ENCODE measurements at regions not wholly inside any gene's neighbourhood (a gene's known extent, or its start where the extent isn't known, plus 50 kb on each side); places are given as distances from the start of the nearest gene placed in this dataset.

- no peak for DNase-seq (ENCODE audit: low read depth)
Observed at GRCh38 chr18:46346896-46347630, 242.9 kb downstream of the HAUS1 start.

- no peak for DNase-seq (ENCODE audit: low read depth)
Observed at GRCh38 chr18:46350598-46351159, 246.5 kb downstream of the HAUS1 start.

GRCh38 chr18:46352520-46353250 lies 248.5 kb downstream of the HAUS1 start:
- no peak for DNase-seq (ENCODE audit: low read depth)

DNA sequence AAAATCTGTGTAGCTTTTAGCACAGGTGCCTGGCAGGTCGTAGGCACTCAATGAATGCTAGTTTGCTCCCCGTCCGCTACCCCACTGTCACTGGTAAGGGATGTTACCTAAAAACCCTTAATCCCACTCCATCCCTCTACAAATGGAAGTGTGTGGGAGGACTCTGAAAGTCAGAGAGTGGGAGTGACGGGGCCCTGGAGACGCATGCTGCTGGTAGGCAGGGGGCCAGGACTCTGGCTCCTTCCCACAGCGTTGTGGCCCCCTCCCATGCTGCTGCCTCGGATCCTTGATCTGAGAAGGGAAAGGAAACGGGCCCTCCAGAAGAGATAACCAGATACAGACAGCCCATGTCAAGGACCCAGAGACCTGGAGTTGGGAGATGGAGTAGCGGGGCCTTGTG lies 249.3 kb downstream of the HAUS1 start:
- no peak for DNase-seq (ENCODE audit: low read depth)

DNA sequence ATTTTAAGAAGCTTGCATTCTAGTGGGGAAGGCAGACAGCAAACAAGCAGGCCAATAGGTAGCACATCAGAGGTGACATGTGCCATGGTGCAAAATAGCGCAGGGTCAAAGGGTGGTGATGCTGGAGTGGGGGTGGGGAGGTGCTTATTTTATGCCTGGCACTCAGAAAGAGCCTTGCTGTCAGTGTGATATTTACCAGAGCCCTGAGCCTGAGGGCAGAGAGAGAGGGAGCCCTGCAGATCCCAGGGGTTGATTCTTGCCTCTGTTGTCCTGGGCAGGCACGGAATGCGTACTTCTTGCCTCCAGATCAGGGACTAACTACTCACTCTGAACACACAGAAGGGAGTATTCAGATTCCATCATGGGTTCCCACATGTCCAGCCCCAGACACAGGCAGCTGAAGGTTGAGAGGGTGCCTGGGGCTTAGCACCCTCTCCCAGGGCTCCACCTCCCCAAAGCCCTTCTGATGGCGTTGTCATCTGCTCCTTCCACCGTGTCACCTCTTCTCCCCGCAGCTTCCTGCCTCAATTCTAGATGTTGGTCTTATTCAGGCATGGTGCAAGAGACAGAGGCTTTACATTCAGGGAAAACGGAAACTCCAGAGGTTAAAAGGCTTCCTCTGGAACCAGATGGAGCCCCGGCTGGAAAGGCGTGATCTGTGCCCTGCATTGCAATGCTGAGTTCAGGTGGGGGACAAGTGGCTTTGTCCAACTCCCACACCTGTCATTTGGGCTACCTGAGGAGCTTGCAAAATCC lies 252.3 kb downstream of the HAUS1 start:
- DNase-seq (ENCODE audit: low read depth): no peak

DNA sequence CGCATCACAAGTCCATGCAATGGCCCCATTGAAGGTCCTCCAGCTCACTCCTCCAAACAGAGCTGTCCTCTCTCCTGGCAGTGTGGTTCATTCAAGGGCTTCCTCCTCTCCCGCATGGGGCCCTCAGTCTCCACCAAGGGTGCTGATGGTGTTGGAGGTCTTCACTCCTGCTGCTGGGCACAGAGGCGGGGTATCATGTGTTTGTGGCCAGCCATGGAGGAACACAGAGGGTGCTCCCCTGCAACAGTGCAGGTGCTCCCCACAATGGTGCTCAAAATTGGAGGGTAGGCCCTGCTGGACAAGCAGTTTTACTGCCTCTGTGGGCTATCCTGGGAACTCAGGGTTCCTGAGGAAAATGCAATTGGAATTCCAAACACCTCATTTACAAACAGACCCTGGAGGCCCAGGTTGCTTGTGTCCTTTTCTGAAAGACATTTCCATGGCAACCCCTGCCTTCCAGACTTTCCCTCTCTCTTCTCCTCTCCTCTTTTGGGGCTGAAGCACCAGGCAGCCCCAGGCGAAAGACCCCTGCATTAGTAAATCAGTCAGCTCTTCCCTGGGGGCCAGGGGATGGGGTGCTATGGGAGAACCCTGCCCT lies 256.0 kb downstream of the HAUS1 start:
- DNase-seq (ENCODE audit: low read depth): no peak

DNA sequence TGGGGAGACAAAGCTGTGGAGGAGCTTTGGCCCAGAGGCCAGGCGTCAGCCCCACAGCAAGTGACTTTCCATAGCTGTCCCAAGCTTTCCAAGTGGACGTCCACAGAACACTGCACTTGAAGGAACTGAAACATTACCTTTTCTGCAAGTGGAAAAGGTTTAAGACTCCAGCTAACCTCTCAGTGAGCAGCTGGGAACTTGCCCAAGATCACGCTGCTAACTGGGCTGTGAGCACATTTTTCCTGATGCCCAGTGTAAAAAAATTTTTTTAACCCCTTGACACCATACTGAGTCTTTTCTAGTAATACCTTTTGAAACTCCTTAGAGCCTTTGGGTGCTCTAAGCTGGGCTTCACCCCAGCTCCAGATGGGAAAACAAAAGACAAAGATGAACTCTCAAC lies 256.7 kb downstream of the HAUS1 start:
- no peak for DNase-seq (ENCODE audit: low read depth)

DNA sequence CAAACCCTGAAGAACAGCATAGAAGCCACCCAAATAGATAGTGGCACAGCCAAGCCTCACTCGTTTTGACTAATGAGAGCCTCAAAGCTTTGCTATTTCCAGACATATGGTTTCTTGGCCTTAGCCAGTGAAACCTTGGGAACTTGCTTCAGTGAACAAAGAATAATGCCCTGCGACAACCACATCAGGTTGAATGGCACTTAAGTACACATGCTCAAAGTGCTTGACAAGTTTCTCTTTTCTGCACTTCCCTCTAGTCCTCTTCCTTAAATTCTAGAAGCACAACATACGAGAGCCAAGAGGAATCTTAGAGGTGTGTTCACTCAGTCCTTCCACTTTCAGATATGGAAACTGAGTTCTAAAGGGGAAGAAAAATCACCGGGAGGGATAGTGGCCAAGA lies 258.3 kb downstream of the HAUS1 start:
- DNase-seq (ENCODE audit: low read depth): no peak

- DNase-seq (ENCODE audit: low read depth): no peak
Observed at GRCh38 chr18:46364048-46364447, 259.9 kb downstream of the HAUS1 start.

GRCh38 chr18:46366201-46366600 lies 262.0 kb downstream of the HAUS1 start:
- no peak for DNase-seq (ENCODE audit: low read depth)

DNA sequence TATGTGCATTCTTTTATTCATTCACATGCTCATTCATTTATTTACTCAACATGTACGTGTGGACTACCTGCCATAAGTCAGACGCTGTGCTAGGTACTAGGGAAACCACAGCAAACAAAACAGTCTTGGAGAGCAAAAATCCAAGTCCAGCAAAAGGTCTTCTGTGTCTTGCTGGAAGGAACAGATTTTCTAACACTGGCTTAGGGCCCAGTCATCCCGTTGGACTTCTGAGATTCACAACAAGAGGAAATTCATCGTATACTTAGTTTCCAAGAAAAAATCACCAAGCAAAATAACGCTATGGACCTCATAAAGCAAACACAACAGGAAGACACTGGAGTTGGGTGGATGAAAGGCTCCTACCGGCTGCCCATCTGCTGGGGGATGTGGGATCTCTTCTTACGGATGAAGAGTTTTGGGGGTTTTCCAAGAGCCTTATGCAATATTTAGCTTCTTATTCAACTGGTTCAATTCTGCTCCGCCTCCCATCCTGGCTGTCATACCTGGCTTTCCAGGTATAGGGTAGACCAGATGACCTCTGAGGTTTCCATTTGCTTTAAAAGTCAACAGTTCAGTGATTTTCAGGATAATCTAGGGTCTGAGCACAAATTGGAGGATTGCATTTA lies 262.7 kb downstream of the HAUS1 start:
- no peak for DNase-seq (ENCODE audit: low read depth)

- DNase-seq (ENCODE audit: low read depth): no peak
Observed at GRCh38 chr18:46369323-46369722, 265.1 kb downstream of the HAUS1 start.

DNA sequence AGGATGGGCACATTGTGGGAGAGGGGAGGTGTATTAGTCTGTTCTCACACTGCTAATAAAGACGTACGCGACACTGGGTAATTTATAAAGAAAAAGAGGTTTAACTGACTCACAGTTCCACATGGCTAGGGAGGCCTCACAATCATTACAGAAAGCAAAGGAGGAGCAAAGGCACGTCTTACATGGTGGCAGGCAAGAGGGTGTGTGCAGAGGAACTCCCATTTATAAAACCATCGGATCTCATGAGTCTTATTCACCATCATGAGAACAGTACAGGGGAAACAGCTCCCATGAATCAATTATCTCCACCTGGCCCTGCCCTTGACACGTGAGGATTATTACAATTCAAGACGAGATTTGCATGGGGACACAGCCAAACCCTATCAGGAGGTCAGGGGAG lies 266.7 kb downstream of the HAUS1 start:
- no peak for DNase-seq (ENCODE audit: low read depth)

DNA sequence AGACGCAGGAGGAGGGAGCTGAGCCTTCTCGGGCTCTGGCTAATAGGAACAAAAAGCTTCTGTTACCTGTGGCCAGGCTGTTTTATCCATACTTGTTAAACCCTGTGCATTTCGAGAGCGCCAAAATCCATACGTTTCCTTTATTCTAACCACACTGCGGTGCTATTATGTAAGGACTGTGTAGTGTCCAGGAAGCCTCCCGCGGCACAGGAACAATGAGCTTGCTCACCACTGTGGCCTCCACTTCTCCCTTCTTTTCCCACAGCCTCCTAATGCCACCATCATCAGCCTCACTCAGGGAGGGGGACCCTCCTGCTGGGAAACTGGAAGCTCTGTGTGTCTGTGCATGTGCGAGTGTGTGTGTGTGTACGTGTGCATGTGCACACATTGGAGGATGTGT lies 268.5 kb downstream of the HAUS1 start:
- DNase-seq (ENCODE audit: low read depth): no peak

DNA sequence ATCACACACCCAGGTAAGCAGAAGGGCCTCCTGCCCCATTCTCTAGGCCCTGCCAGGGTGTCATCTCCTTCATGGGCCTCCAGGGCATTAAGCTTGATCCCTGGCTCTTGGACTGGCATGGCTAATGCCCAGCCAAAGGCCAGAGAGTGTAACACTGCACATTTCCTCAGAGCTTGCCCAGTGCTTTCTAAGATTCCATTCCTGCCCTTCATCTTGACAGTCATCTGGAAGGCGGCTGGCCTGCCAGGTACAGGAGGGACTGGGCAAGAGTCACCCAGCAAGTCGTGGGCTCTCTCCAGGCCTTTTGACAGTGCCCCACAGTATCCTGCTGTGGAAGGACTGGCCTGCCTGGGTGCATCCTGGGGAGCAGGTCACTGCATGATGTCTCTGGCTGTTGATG lies 268.9 kb downstream of the HAUS1 start:
- DNase-seq (ENCODE audit: low read depth): no peak

DNA sequence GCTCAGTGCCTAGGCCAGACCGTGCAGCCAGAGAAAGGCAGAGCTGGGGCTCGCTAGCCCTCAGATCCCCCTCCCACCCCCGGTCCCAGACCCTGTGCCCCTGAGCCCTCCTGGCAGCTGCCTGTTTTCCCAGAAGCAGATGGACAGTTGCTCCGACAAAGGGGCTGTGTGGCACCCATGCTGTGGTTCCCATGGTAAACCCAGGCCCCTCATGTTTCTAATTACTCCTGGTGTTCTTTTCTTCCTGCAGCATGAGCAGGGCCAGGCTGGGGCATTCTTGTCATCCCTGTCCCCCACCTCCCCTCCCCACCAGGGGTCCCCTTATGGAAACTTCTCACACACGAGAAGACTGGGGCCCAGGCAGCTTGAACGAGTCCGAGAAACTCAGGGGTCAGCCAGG lies 269.6 kb downstream of the HAUS1 start:
- DNase-seq (ENCODE audit: low read depth): no peak

- no peak for DNase-seq (ENCODE audit: low read depth)
Observed at GRCh38 chr18:46374850-46375249, 270.7 kb downstream of the HAUS1 start.

DNA sequence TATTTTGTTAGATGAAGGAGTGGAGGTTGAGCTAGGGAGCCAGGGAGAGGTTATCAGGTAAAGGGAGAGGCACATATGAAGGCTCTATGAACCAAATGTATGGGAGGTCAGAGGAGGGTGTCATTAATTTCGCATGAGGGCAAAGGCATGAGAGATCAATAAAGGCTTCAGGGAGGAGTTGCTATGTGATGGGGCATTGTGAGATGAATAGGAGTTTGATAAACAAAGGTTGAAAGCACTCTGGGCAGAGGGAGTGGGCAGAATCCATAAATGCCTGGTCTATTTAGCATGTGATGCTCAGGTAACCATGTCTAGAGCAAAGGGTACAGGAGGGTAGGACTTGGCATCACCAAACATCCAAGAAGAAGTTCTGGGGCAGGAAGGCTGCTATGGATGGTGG lies 273.4 kb downstream of the HAUS1 start:
- no peak for DNase-seq (ENCODE audit: low read depth)

- no peak for DNase-seq (ENCODE audit: low read depth)
Observed at GRCh38 chr18:46378126-46378863, 274.1 kb downstream of the HAUS1 start.

GRCh38 chr18:46378864-46379207 lies 274.7 kb downstream of the HAUS1 start:
- no peak for DNase-seq (ENCODE audit: low read depth)

- no peak for DNase-seq (ENCODE audit: low read depth)
Observed at GRCh38 chr18:46379323-46379950, 275.3 kb downstream of the HAUS1 start.

Measured in T follicular helper cell (primary cell).